Osteoblast (primary cell): ENCODE measurements at regions not wholly inside any gene's neighbourhood (a gene's known extent, or its start where the extent isn't known, plus 50 kb on each side); places are given as distances from the start of the nearest gene placed in this dataset.

Experiments used
- DNase-seq: peaks from one replicate; pipeline ENCODE4 v3.0.0; 2011; ENCODE audit warnings: low spot score, mixed read lengths; ENCODE audit not compliant: insufficient read length; ENCODE audit errors: missing footprints
- H2AFZ ChIP-seq: 2 replicates; pipeline ENCODE4 v1.6.0; 2011; ENCODE audit warnings: mild to moderate bottlenecking, low read length
- H3K27ac ChIP-seq: 2 replicates; pipeline ENCODE4 v1.5.1; 2011; ENCODE audit warnings: mild to moderate bottlenecking, low read depth, low read length, moderate library complexity
- H3K27me3 ChIP-seq: 2 replicates; pipeline ENCODE4 v1.6.0; 2012; ENCODE audit warnings: mild to moderate bottlenecking, control low read depth, inconsistent platforms, low read length, moderate library complexity; ENCODE audit not compliant: insufficient read depth
- H3K36me3 ChIP-seq: 2 replicates; pipeline ENCODE4 v1.5.1; 2011; ENCODE audit warnings: mild to moderate bottlenecking, low read length, control low read depth, moderate library complexity; ENCODE audit not compliant: insufficient read depth
- H3K4me1 ChIP-seq: 2 replicates; pipeline ENCODE4 v1.5.1; 2011; ENCODE audit warnings: mild to moderate bottlenecking, low read length, control low read depth, moderate library complexity; ENCODE audit not compliant: insufficient read depth
- H3K4me2 ChIP-seq: 2 replicates; pipeline ENCODE4 v1.6.0; 2011; ENCODE audit warnings: mild to moderate bottlenecking, low read length; ENCODE audit not compliant: insufficient read depth
- H3K4me3 ChIP-seq: fragments of 200-600 bp; sonication (generic); 3 replicates; pipeline ENCODE4 v1.5.1; 2012; ENCODE audit warnings: mild to moderate bottlenecking, low read length, inconsistent platforms; ENCODE audit not compliant: insufficient read depth
- H3K79me2 ChIP-seq: 2 replicates; pipeline ENCODE4 v1.6.0; 2012; ENCODE audit warnings: mild to moderate bottlenecking, low read length, control low read depth, inconsistent platforms; ENCODE audit not compliant: insufficient read depth
- H3K9me3 ChIP-seq: 2 replicates; pipeline ENCODE4 v1.5.1; 2011; ENCODE audit warnings: low read depth, low read length, control low read depth
- H4K20me1 ChIP-seq: 2 replicates; pipeline ENCODE4 v1.6.0; 2012; ENCODE audit warnings: mild to moderate bottlenecking, low read length, control low read depth; ENCODE audit not compliant: insufficient read depth
- TF ChIP-seq, protein P1 (sequence below): IDR thresholded peaks from 2 replicates; pipeline ENCODE4 v1.5.1; 2011; ENCODE audit warnings: mild to moderate bottlenecking, low read depth, low read length, moderate library complexity; ENCODE audit errors: extremely low read depth

DNA sequence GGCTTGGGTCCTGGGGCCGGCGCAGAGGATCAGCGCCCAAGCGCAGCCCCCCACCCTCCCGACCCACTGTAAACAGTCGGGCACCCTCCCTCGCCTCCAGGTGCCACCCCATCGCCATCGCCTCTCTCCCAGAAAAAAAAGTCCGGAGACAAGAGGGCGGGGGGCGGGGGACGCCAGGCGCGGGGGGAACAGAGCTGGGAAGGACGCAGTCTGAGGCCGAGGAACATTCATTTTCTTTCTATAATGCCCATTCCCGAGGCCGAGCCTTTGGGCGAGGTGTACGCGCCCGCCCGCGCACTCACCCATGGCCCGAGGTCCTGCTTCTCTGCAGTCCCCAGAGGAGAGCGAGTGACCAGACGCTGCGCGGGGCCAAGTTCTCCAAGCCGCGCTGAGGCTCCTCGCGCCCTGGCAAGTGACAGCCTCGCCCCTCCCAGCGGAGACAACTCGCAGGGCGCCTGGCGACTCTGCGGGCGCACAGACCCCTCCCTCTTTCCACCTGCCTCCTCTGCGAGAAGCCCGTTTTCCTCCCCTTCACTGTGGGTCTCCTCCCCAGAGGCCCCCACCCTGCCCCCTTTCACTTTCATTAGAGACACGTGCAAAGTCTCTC, 63.5 kb upstream of the WDR17 start:
- no peaks in the 10 kb centered on the region for H3K79me2 ChIP-seq
- TF ChIP-seq, protein P1, sequence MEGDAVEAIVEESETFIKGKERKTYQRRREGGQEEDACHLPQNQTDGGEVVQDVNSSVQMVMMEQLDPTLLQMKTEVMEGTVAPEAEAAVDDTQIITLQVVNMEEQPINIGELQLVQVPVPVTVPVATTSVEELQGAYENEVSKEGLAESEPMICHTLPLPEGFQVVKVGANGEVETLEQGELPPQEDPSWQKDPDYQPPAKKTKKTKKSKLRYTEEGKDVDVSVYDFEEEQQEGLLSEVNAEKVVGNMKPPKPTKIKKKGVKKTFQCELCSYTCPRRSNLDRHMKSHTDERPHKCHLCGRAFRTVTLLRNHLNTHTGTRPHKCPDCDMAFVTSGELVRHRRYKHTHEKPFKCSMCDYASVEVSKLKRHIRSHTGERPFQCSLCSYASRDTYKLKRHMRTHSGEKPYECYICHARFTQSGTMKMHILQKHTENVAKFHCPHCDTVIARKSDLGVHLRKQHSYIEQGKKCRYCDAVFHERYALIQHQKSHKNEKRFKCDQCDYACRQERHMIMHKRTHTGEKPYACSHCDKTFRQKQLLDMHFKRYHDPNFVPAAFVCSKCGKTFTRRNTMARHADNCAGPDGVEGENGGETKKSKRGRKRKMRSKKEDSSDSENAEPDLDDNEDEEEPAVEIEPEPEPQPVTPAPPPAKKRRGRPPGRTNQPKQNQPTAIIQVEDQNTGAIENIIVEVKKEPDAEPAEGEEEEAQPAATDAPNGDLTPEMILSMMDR, result no peak
- H2AFZ ChIP-seq, result peak overlapping the region; percentile 77
- H3K4me3 ChIP-seq, result peak overlapping the region; percentile 60
- no peaks in the 10 kb centered on the region for H4K20me1 ChIP-seq
- H3K4me2 ChIP-seq, result peak overlapping the region; percentile 73
- H3K27me3 ChIP-seq, result peaks cover 10% of the 10 kb centered on the region
- no peaks in the 10 kb centered on the region for H3K9me3 ChIP-seq
- peak; percentile 68 for DNase-seq
- H3K36me3 ChIP-seq, result no peaks in the 10 kb centered on the region
- no peak overlapping the region for H3K27ac ChIP-seq
- H3K4me1 ChIP-seq, result peaks cover 3% of the 10 kb centered on the region

DNA sequence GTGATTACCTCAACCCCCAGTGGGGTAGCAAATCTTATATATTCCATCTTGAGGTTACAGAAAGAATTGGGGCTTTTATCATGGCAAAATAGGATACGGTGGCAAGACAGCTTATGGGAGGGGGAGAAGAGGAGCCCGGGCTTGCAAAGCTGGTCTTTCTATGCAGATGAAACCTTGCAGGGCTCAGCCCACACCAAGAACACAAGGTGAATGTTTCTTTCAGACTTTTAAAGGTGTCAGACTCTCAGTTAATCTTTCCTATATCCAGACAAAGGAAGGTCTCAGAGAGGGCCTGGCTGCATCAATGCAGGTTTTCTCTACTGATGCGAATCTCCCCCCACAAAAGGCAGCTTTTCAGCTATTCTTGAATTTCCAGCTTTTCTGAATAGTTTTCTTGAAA, 59.9 kb upstream of the WDR17 start:
- peak; percentile 77 for DNase-seq
- TF ChIP-seq, protein P1, result no peak
- H2AFZ ChIP-seq, result no peak overlapping the region
- H3K4me2 ChIP-seq, result no peak overlapping the region
- H4K20me1 ChIP-seq, result no peaks in the 10 kb centered on the region
- H3K27me3 ChIP-seq, result peaks cover 6% of the 10 kb centered on the region
- H3K4me1 ChIP-seq, result peaks cover 3% of the 10 kb centered on the region
- no peaks in the 10 kb centered on the region for H3K36me3 ChIP-seq
- H3K27ac ChIP-seq, result no peak overlapping the region
- no peak overlapping the region for H3K4me3 ChIP-seq
- no peaks in the 10 kb centered on the region for H3K9me3 ChIP-seq
- H3K79me2 ChIP-seq, result no peaks in the 10 kb centered on the region

DNA sequence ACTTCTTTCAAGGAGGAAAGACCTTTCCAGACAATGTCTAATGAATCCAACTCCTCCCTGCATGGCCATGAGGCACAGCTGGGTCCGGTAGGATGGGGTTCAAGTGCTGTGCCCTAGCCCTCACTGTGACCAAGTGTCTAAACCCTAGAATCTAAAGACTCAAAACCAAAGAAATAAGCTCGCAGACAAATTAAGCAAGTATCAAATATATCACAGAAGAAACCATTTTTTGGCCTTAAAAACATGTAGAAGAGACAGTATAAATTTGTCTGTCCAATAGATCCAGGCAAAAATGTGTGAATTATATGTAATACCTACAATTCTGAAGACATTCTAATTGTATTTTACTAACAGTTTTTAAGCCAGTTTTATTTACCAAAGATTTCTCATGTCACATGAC, 56.4 kb upstream of the WDR17 start:
- no peaks in the 10 kb centered on the region for H3K36me3 ChIP-seq
- H3K79me2 ChIP-seq, result no peaks in the 10 kb centered on the region
- H4K20me1 ChIP-seq, result no peaks in the 10 kb centered on the region
- no peak overlapping the region for H3K27ac ChIP-seq
- no peak for DNase-seq
- H3K9me3 ChIP-seq, result no peaks in the 10 kb centered on the region
- H2AFZ ChIP-seq, result no peak overlapping the region
- no peaks in the 10 kb centered on the region for H3K27me3 ChIP-seq
- no peak overlapping the region for H3K4me3 ChIP-seq
- no peak overlapping the region for H3K4me2 ChIP-seq
- TF ChIP-seq, protein P1, result no peak
- no peaks in the 10 kb centered on the region for H3K4me1 ChIP-seq

DNA sequence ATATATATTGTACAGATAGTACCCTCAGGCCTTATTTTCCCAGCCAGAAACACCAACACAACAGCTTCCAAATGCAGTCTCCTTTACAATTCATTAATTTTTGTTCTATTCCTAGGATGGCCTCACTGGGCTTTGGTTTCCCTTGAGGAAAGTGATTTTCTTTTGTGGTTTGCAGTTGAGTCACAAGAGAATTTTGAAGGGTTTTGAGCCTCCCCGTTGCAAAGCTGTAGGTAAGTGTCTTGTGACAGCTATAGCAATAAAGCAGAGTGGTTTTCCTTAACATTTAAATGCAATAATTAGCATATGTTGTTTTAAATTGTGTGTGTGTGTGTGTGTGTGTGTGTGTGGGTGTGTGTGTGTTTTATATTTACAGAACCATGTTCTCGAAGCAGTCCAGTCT, 54.1 kb upstream of the WDR17 start:
- Histone ChIP-seq H3K36me3 (no peaks in the 10 kb centered on the region), H3K4me3 (no peak overlapping the region), H3K27me3 (no peaks in the 10 kb centered on the region), H3K27ac (no peak overlapping the region), H4K20me1 (no peaks in the 10 kb centered on the region), H3K4me1 (no peaks in the 10 kb centered on the region), H3K4me2 (no peak overlapping the region), H3K79me2 (no peaks in the 10 kb centered on the region), H2AFZ (no peak overlapping the region), H3K9me3 (no peaks in the 10 kb centered on the region)
- no peak for DNase-seq
- TF ChIP-seq, protein P1, result no peak
